BE2C (cell line): ENCODE measurements at regions not wholly inside any gene's neighbourhood (a gene's known extent, or its start where the extent isn't known, plus 50 kb on each side); places are given as distances from the start of the nearest gene placed in this dataset.

Source experiments
- DNase-seq: peaks from one replicate; pipeline ENCODE4 v3.0.0-alpha.2; 2020
- H3K27me3 ChIP-seq: fragments of 250-450 bp; sonication (Bioruptor Pico); 2 replicates; pipeline ENCODE4 v1.5.1; 2020; ENCODE audit warnings: mild to moderate bottlenecking
- H3K36me3 ChIP-seq: fragments of 250-450 bp; sonication (Bioruptor Pico); 2 replicates; pipeline ENCODE4 v1.5.1; 2020; ENCODE audit warnings: mild to moderate bottlenecking
- H3K4me1 ChIP-seq: fragments of 250-450 bp; sonication (Bioruptor Pico); 2 replicates; pipeline ENCODE4 v1.5.1; 2020
- H3K4me3 ChIP-seq: 2 replicates; pipeline ENCODE4 v1.5.1; 2011; ENCODE audit warnings: low read depth, low read length
- H3K9me3 ChIP-seq: fragments of 250-450 bp; sonication (Bioruptor Pico); 2 replicates; pipeline ENCODE4 v1.5.1; 2020
- CTCF ChIP-seq: IDR thresholded peaks from 2 replicates; pipeline ENCODE4 v1.5.1; 2012; ENCODE audit warnings: mild to moderate bottlenecking, low read depth, low read length

GRCh38 chr2:6301426-6301825 lies 564.3 kb downstream of the CMPK2 start:
- Histone ChIP-seq H3K27me3 (no peaks in the 10 kb centered on the region), H3K9me3 (no peaks in the 10 kb centered on the region), H3K4me1 (no peaks in the 10 kb centered on the region), H3K4me3 (no peak overlapping the region), H3K36me3 (no peaks in the 10 kb centered on the region)
- DNase-seq = no peak
- no peak for TF ChIP-seq CTCF

- no peaks in the 10 kb centered on the region for H3K36me3 ChIP-seq
- no peak overlapping the region for H3K4me3 ChIP-seq
- no peaks in the 10 kb centered on the region for H3K27me3 ChIP-seq
- DNase-seq = no peak
- no peaks in the 10 kb centered on the region for H3K9me3 ChIP-seq
- no peak for TF ChIP-seq CTCF
- H3K4me1 ChIP-seq = peaks cover 2% of the 10 kb centered on the region; the same call in 1 of the 2 replicates
Measured at GRCh38 chr2:6308986-6309385, 556.7 kb downstream of the CMPK2 start.

GRCh38 chr2:6309415-6310255 lies 556.1 kb downstream of the CMPK2 start:
- no peaks in the 10 kb centered on the region for H3K9me3 ChIP-seq
- no peaks in the 10 kb centered on the region for H3K27me3 ChIP-seq
- no peaks in the 10 kb centered on the region for H3K36me3 ChIP-seq
- no peak for TF ChIP-seq CTCF
- peak overlapping the region; percentile 3 for H3K4me3 ChIP-seq
- DNase-seq = peak; percentile 34
- peaks cover 2% of the 10 kb centered on the region; the same call in 1 of the 2 replicates for H3K4me1 ChIP-seq

- Histone ChIP-seq H3K4me1 (peaks cover 2% of the 10 kb centered on the region; the same call in 1 of the 2 replicates), H3K27me3 (no peaks in the 10 kb centered on the region), H3K36me3 (no peaks in the 10 kb centered on the region), H3K4me3 (peak overlapping the region; percentile 3), H3K9me3 (no peaks in the 10 kb centered on the region)
- DNase-seq = peak; percentile 24
- no peak for TF ChIP-seq CTCF
Measured at GRCh38 chr2:6310256-6311215, 555.2 kb downstream of the CMPK2 start.

- H3K27me3 ChIP-seq = no peaks in the 10 kb centered on the region
- no peaks in the 10 kb centered on the region for H3K36me3 ChIP-seq
- TF ChIP-seq CTCF = no peak
- no peak overlapping the region for H3K4me3 ChIP-seq
- DNase-seq = peak; percentile 19
- peaks cover 2% of the 10 kb centered on the region; the same call in 1 of the 2 replicates for H3K4me1 ChIP-seq
- no peaks in the 10 kb centered on the region for H3K9me3 ChIP-seq
Measured at GRCh38 chr2:6312367-6312766, 553.3 kb downstream of the CMPK2 start.
